ENCODE measurements at regions not wholly inside any gene's neighbourhood (a gene's known extent, or its start where the extent isn't known, plus 50 kb on each side); places are given as distances from the start of the nearest gene placed in this dataset.

DNA sequence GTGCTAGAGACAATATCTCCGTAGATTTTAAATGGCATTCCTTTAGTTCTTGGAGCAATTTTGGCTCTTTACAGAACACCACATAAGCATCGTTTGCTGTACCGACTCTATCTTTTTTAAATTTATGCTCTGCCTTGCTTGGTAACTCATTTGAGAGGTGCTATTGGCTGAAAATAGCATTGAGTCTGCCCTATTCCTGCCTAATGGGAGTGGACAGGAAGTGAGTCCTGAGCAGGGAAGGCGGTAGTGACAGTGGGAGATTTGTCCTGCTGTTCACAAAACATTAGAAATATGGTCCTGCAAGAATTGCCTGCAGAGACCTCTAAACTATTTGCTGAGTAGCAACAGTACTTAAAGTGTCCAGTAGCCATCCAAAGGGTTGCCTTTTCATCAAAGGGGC is 115.2 kb upstream of the IFNE start:
- TF ChIP-seq, protein P1, sequence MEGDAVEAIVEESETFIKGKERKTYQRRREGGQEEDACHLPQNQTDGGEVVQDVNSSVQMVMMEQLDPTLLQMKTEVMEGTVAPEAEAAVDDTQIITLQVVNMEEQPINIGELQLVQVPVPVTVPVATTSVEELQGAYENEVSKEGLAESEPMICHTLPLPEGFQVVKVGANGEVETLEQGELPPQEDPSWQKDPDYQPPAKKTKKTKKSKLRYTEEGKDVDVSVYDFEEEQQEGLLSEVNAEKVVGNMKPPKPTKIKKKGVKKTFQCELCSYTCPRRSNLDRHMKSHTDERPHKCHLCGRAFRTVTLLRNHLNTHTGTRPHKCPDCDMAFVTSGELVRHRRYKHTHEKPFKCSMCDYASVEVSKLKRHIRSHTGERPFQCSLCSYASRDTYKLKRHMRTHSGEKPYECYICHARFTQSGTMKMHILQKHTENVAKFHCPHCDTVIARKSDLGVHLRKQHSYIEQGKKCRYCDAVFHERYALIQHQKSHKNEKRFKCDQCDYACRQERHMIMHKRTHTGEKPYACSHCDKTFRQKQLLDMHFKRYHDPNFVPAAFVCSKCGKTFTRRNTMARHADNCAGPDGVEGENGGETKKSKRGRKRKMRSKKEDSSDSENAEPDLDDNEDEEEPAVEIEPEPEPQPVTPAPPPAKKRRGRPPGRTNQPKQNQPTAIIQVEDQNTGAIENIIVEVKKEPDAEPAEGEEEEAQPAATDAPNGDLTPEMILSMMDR (IDR thresholded peaks at IDR 0.05) = no peak
- no peak for TF ChIP-seq EZH2 (IDR thresholded peaks at IDR 0.05; ENCODE audit: borderline replicate concordance, insufficient read depth, low read depth, low read length, poor library complexity, severe bottlenecking)
